ENCODE measurements at regions not wholly inside any gene's neighbourhood (a gene's known extent, or its start where the extent isn't known, plus 50 kb on each side); places are given as distances from the start of the nearest gene placed in this dataset.

DNA sequence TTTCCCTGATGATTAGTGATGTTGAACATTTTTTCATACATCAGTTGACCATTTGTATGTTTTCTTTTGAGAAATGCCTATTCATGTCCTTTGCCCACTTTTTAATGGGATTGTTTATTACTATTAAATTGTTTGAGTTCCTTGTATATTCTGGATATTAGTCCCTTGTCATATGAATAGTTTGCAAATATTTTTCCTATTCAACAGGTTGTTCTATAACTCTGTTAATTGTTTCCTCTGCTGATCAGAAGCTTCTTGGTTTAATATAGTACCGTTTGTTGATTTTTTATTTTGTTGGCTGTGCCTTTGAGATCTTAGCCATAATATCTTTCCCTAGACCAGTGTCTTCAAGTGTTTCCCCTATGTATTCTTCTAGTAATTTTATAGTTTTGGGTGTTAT lies 189.0 kb upstream of the RARB start:
- TF ChIP-seq CTCF (IDR thresholded peaks at IDR 0.05) (no peak), POLR2A (IDR thresholded peaks at IDR 0.05) (no peak)
